ENCODE measurements at regions not wholly inside any gene's neighbourhood (a gene's known extent, or its start where the extent isn't known, plus 50 kb on each side); places are given as distances from the start of the nearest gene placed in this dataset.

- TF ChIP-seq CTCF (conservative IDR thresholded peaks at IDR 0.05; ENCODE audit: low read depth, low read length) (no peak), EZH2 (IDR thresholded peaks at IDR 0.05; ENCODE audit: borderline replicate concordance, low read depth, low read length, poor library complexity, severe bottlenecking) (no peak)
Observed at GRCh38 chr4:122052677-122053076, 99.5 kb upstream of the BLTP1 start.
